ENCODE measurements at regions not wholly inside any gene's neighbourhood (a gene's known extent, or its start where the extent isn't known, plus 50 kb on each side); places are given as distances from the start of the nearest gene placed in this dataset.

DNA sequence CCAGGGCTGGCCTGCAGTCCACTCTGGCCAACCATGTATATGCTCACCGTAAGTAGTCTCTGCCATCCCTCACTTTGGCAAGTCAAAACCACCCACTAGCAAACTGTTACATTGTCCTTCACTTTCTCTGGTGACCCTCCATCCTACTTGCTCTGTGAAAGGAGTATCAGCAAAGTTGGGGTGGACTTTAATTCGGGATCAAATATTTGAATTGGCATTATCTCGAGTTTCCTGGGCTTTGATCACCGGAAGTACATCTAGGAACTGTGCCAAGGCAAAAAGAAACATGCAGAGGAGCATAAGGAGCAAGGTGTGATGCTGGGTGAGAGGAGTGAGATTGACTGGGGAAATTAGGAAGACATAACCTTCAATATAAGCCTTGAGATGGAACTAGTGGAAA is 188.9 kb upstream of the P2RY1 start:
- TF ChIP-seq, protein P1, sequence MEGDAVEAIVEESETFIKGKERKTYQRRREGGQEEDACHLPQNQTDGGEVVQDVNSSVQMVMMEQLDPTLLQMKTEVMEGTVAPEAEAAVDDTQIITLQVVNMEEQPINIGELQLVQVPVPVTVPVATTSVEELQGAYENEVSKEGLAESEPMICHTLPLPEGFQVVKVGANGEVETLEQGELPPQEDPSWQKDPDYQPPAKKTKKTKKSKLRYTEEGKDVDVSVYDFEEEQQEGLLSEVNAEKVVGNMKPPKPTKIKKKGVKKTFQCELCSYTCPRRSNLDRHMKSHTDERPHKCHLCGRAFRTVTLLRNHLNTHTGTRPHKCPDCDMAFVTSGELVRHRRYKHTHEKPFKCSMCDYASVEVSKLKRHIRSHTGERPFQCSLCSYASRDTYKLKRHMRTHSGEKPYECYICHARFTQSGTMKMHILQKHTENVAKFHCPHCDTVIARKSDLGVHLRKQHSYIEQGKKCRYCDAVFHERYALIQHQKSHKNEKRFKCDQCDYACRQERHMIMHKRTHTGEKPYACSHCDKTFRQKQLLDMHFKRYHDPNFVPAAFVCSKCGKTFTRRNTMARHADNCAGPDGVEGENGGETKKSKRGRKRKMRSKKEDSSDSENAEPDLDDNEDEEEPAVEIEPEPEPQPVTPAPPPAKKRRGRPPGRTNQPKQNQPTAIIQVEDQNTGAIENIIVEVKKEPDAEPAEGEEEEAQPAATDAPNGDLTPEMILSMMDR (IDR thresholded peaks at IDR 0.05; ENCODE audit: borderline replicate concordance, extremely low read depth, low read length, poor library complexity, severe bottlenecking) = no peak
- no peak for TF ChIP-seq EZH2 (IDR thresholded peaks at IDR 0.05; ENCODE audit: borderline replicate concordance, low read depth, low read length, severe bottlenecking)

Measured in DND-41 (cell line).